IMR-90 (cell line): ENCODE measurements at regions not wholly inside any gene's neighbourhood (a gene's known extent, or its start where the extent isn't known, plus 50 kb on each side); places are given as distances from the start of the nearest gene placed in this dataset.

Experiments
- ATAC-seq: fragments of 200-7000 bp; cut with Tn5 transposase; 2 replicates; pipeline ENCODE4 v1.9.1; 2020; ENCODE audit warnings: low read depth, mild to moderate bottlenecking, moderate library complexity
- BruUV-seq: library from RNA; stranded (reverse); fragments of 400-500 nt; replicated peaks from 2 replicates; lab custom pipeline; 2021; lab: Mats Ljungman, UMichigan
- CTCF ChIA-PET: fragments of 300-600 bp; formaldehyde crosslinking; extraction: SDS; loops from one replicate; lab custom pipeline; 2021; ENCODE audit warnings: antibody characterized with exemption; lab: Yijun Ruan, JAX
- POLR2A ChIA-PET: fragments of 300-600 bp; sonication (Branson Sonifier 250); formaldehyde crosslinking; loops from one replicate; lab custom pipeline; 2022; ENCODE audit warnings: antibody characterized with exemption; ENCODE audit not compliant: unreplicated experiment; lab: Charles Lee
- DNase-seq: peaks from one replicate; pipeline ENCODE4 v3.0.0; 2013
- H2AFZ ChIP-seq: replicated peaks from 2 replicates; pipeline ENCODE3; 2013; ENCODE audit warnings: low read length, mild to moderate bottlenecking; ENCODE audit not compliant: poor library complexity
- H2AK5ac ChIP-seq: 2 replicates; pipeline ENCODE4 v1.6.1; 2013; ENCODE audit warnings: low read depth, low read length, inconsistent platforms
- H2AK9ac ChIP-seq: replicated peaks from 2 replicates; pipeline ENCODE3; 2013; ENCODE audit warnings: mild to moderate bottlenecking, low read depth, low read length, moderate library complexity; ENCODE audit not compliant: poor library complexity
- H2BK120ac ChIP-seq: 2 replicates; pipeline ENCODE4 v1.6.1; 2013; ENCODE audit warnings: low read depth, low read length, inconsistent platforms
- H2BK15ac ChIP-seq: 3 replicates; pipeline ENCODE4 v1.6.1; 2013; ENCODE audit warnings: low read depth, low read length, inconsistent platforms
- H2BK20ac ChIP-seq: 2 replicates; pipeline ENCODE4 v1.6.1; 2013; ENCODE audit warnings: low read depth, mild to moderate bottlenecking, inconsistent platforms, low read length, moderate library complexity
- H2BK5ac ChIP-seq: 2 replicates; pipeline ENCODE4 v1.6.1; 2013; ENCODE audit warnings: mild to moderate bottlenecking, low read depth, low read length, inconsistent platforms; ENCODE audit not compliant: poor library complexity, severe bottlenecking
- H3K14ac ChIP-seq: replicated peaks from 2 replicates; pipeline ENCODE4 v1.6.1; 2013; ENCODE audit warnings: low read depth, low read length, inconsistent platforms
- H3K18ac ChIP-seq: 2 replicates; pipeline ENCODE4 v1.6.1; 2013; ENCODE audit warnings: low read depth, low read length, control low read depth
- H3K23ac ChIP-seq: 2 replicates; pipeline ENCODE4 v1.6.1; 2013; ENCODE audit warnings: low read depth, low read length, inconsistent platforms
- H3K27ac ChIP-seq: 2 replicates; pipeline ENCODE4 v1.5.1; 2013; ENCODE audit warnings: mild to moderate bottlenecking, control low read depth, low read length; ENCODE audit not compliant: insufficient read depth
- H3K27me3 ChIP-seq: 2 replicates; pipeline ENCODE4 v1.6.1; 2013; ENCODE audit warnings: low read length; ENCODE audit not compliant: control insufficient read depth, insufficient read depth
- H3K36me3 ChIP-seq: 2 replicates; pipeline ENCODE4 v1.6.1; 2013; ENCODE audit warnings: low read length, mixed read lengths; ENCODE audit not compliant: control insufficient read depth, insufficient read depth
- H3K4ac ChIP-seq: 2 replicates; pipeline ENCODE4 v1.6.1; 2013; ENCODE audit warnings: low read depth, low read length, inconsistent platforms
- H3K4me1 ChIP-seq: 2 replicates; pipeline ENCODE4 v1.6.1; 2013; ENCODE audit warnings: low read length, mixed read lengths; ENCODE audit not compliant: control insufficient read depth, insufficient read depth
- H3K4me2 ChIP-seq: 2 replicates; pipeline ENCODE4 v1.6.1; 2013; ENCODE audit warnings: low read depth, mild to moderate bottlenecking, control low read depth, low read length, moderate library complexity
- H3K4me3 ChIP-seq: 2 replicates; pipeline ENCODE4 v1.5.1; 2013; ENCODE audit warnings: low read depth, mild to moderate bottlenecking, control low read depth, low read length, moderate library complexity; ENCODE audit not compliant: insufficient read depth
- H3K56ac ChIP-seq: 2 replicates; pipeline ENCODE4 v1.6.1; 2013; ENCODE audit warnings: low read length, inconsistent platforms; ENCODE audit not compliant: insufficient read depth; ENCODE audit errors: extremely low read depth
- H3K79me1 ChIP-seq, 2 experiments: 2 replicates each; pipeline ENCODE4 v1.6.1; 2013; ENCODE audit warnings: low read length in 2 of 2, inconsistent platforms in 1 of 2, low read depth in 1 of 2
- H3K9ac ChIP-seq: 2 replicates; pipeline ENCODE4 v1.6.1; 2013; ENCODE audit warnings: low read depth, low read length, control low read depth
- H3K9me1 ChIP-seq: 2 replicates; pipeline ENCODE4 v1.6.1; 2013; ENCODE audit warnings: low read length, inconsistent platforms; ENCODE audit not compliant: insufficient read depth
- H3K9me3 ChIP-seq: 2 replicates; pipeline ENCODE4 v1.6.1; 2013; ENCODE audit warnings: low read length; ENCODE audit not compliant: control insufficient read depth, insufficient read depth
- H4K20me1 ChIP-seq: 2 replicates; pipeline ENCODE4 v1.6.1; 2013; ENCODE audit warnings: low read length, inconsistent platforms; ENCODE audit not compliant: insufficient read depth
- H4K5ac ChIP-seq: 2 replicates; pipeline ENCODE4 v1.6.1; 2013; ENCODE audit warnings: mild to moderate bottlenecking, low read depth, low read length, control low read depth
- H4K8ac ChIP-seq, 2 experiments: 2 replicates each; pipeline ENCODE4 v1.6.1; 2013; ENCODE audit warnings: low read depth in 2 of 2, low read length in 2 of 2, control low read depth in 1 of 2, inconsistent platforms in 1 of 2
- H4K91ac ChIP-seq: 2 replicates; pipeline ENCODE4 v1.6.1; 2013; ENCODE audit warnings: low read depth, low read length, inconsistent platforms; ENCODE audit not compliant: insufficient read depth
- CEBPB ChIP-seq: IDR thresholded peaks from 2 replicates; pipeline ENCODE4 v1.6.1; 2012; ENCODE audit warnings: low read depth, low read length, improper control_type of control experiment
- CTCF ChIP-seq: conservative IDR thresholded peaks from 2 replicates; pipeline ENCODE4 v1.5.1; 2012; ENCODE audit warnings: mild to moderate bottlenecking, low read depth, low read length, improper control_type of control experiment
- MAFK ChIP-seq: IDR thresholded peaks from 2 replicates; pipeline ENCODE4 v1.6.1; 2012; ENCODE audit warnings: low read depth, low read length, improper control_type of control experiment
- NFE2L2 ChIP-seq: fragments of 150-350 bp; IDR thresholded peaks from 2 replicates; pipeline ENCODE4 v1.6.1; 2016; ENCODE audit warnings: low read depth, mild to moderate bottlenecking, low read length
- RAD21 ChIP-seq: IDR thresholded peaks from 2 replicates; pipeline ENCODE4 v1.6.1; 2012; ENCODE audit warnings: low read length, improper control_type of control experiment
- RCOR1 ChIP-seq: IDR thresholded peaks from 2 replicates; pipeline ENCODE4 v1.6.1; 2012; ENCODE audit warnings: mild to moderate bottlenecking, low read length, improper control_type of control experiment; ENCODE audit not compliant: insufficient replicate concordance
- RFX5 ChIP-seq: IDR thresholded peaks from 2 replicates; pipeline ENCODE4 v1.8.0; 2012; ENCODE audit warnings: low read depth, mild to moderate bottlenecking, low read length, moderate library complexity
- USF2 ChIP-seq: fragments of 150-350 bp; IDR thresholded peaks from 2 replicates; pipeline ENCODE4 v1.6.1; 2017; ENCODE audit warnings: mild to moderate bottlenecking, antibody characterized with exemption, low read length, low read depth
- WGBS, 2 experiments: methylation state at CpG; one replicate each; pipeline versions ENCODE4 v1.1.5 to v1.1.7; 2013; ENCODE audit warnings: missing lambda C conversion rate in 2 of 2; ENCODE audit not compliant: insufficient read length in 1 of 2; ENCODE audit errors: extremely low coverage in 2 of 2; 5-methylcytosine and 5-hydroxymethylcytosine counted together
- dilution Hi-C: fragments of 300-500 bp; cut with HindIII; formaldehyde crosslinking; loops from one replicate; pipeline ENCODE4 v1.14.3; 2018; ENCODE audit warnings: low sequenced_read_pairs; ENCODE audit not compliant: unreplicated experiment
- in situ Hi-C: fragments of 300-500 bp; cut with MboI; formaldehyde crosslinking; loops from 3 replicates; pipeline ENCODE4 v1.14.3; 2019; ENCODE audit warnings: low sequenced_read_pairs, inconsistent platforms, mixed read lengths
- intact Hi-C: fragments of 100-400 bp; cut with micrococcal nuclease; formaldehyde crosslinking; loops from 2 replicates; pipeline ENCODE4 v1.10.0; 2022

- intact Hi-C loops: no loop called here
- no peak overlapping the region for H4K91ac ChIP-seq
- no peak overlapping the region for H2AK5ac ChIP-seq
- no peak overlapping the region for H3K4me2 ChIP-seq
- WGBS, 2 experiments: 0% methylated on average over 1 of the region's 2 CpGs; no CpG with 5 or more reads in 1 of the 2 experiments
- dilution Hi-C loops: no loop called here
- BruUV-seq: no TSS peak
- H3K36me3 ChIP-seq: no peaks in the 10 kb centered on the region
- H4K8ac ChIP-seq: no peak overlapping the region
- H3K27me3 ChIP-seq: no peaks in the 10 kb centered on the region
- H2BK20ac ChIP-seq: no peak overlapping the region
- no peak overlapping the region for H3K4ac ChIP-seq
- no peak overlapping the region for H2BK15ac ChIP-seq
- H2AFZ ChIP-seq: no peak overlapping the region
- H3K4me3 ChIP-seq: no peak overlapping the region
- no peak overlapping the region for H2BK5ac ChIP-seq
- no peak overlapping the region for H3K14ac ChIP-seq
- ChIA-PET POLR2A (no interaction called here), CTCF (no interaction called here)
- no peak overlapping the region for H3K9ac ChIP-seq
- no peak overlapping the region for H3K18ac ChIP-seq
- no peak overlapping the region for H3K23ac ChIP-seq
- no peak overlapping the region for H2AK9ac ChIP-seq
- ATAC-seq (no peak), DNase-seq (no peak)
- peaks cover 8% of the 10 kb centered on the region; the same call in 1 of the 2 replicates for H3K9me3 ChIP-seq
- no peaks in the 10 kb centered on the region for H4K20me1 ChIP-seq
- H2BK120ac ChIP-seq: no peak overlapping the region
- no peaks in the 10 kb centered on the region for H3K79me1 ChIP-seq
- no peaks in the 10 kb centered on the region for H3K4me1 ChIP-seq
- H3K56ac ChIP-seq: no peak overlapping the region
- TF ChIP-seq NFE2L2 (no peak), RFX5 (no peak), CTCF (no peak), MAFK (no peak), RAD21 (no peak), RCOR1 (no peak), USF2 (no peak), CEBPB (no peak)
- no peak overlapping the region for H4K5ac ChIP-seq
- H3K9me1 ChIP-seq: no peaks in the 10 kb centered on the region
- in situ Hi-C loops: no loop called here
- H3K27ac ChIP-seq: no peak overlapping the region
Measured at GRCh38 chr6:62740171-62740570, 454.1 kb upstream of the KHDRBS2 start.
